ENCODE measurements at regions not wholly inside any gene's neighbourhood (a gene's known extent, or its start where the extent isn't known, plus 50 kb on each side); places are given as distances from the start of the nearest gene placed in this dataset.

- TF ChIP-seq POLR2AphosphoS5 (IDR thresholded peaks at IDR 0.05; ENCODE audit: insufficient read depth in 1 of 2, low read depth in 1 of 2) (no peak), CTCF (IDR thresholded peaks at IDR 0.05) (no peak), POLR2A (IDR thresholded peaks at IDR 0.05) (no peak)
- no peaks in the 10 kb centered on the region for H3K27me3 ChIP-seq
- no peak overlapping the region for H3K4me3 ChIP-seq
- no peaks in the 10 kb centered on the region for H3K4me1 ChIP-seq
- DNase-seq (ENCODE audit: extremely low spot score in 2 of 2), result no peak
- H3K27ac ChIP-seq, result no peak overlapping the region
- no peaks in the 10 kb centered on the region for H3K36me3 ChIP-seq
- no peaks in the 10 kb centered on the region for H3K9me3 ChIP-seq
- intact Hi-C loops (cut with DNase I), result no loop called here
These were observed 541.1 kb upstream of the CAMK1G start for GRCh38 chr1:209042413-209042812.

GRCh38 chr1:209045331-209046057 lies 538.0 kb upstream of the CAMK1G start:
- no peak for TF ChIP-seq POLR2A (IDR thresholded peaks at IDR 0.05)
- TF ChIP-seq POLR2AphosphoS5 (IDR thresholded peaks at IDR 0.05; ENCODE audit: insufficient read depth in 1 of 2, low read depth in 1 of 2), result no peak
- TF ChIP-seq CTCF (IDR thresholded peaks at IDR 0.05), result no peak
- no peak overlapping the region for H3K4me3 ChIP-seq
- no peaks in the 10 kb centered on the region for H3K27me3 ChIP-seq
- H3K27ac ChIP-seq, result no peak overlapping the region
- no peaks in the 10 kb centered on the region for H3K9me3 ChIP-seq
- no peak for DNase-seq (ENCODE audit: extremely low spot score in 2 of 2)
- H3K36me3 ChIP-seq, result no peaks in the 10 kb centered on the region
- intact Hi-C loops (cut with DNase I), result no loop called here
- H3K4me1 ChIP-seq, result no peaks in the 10 kb centered on the region

GRCh38 chr1:209046058-209046417 lies 537.5 kb upstream of the CAMK1G start:
- no peak for TF ChIP-seq POLR2A (IDR thresholded peaks at IDR 0.05)
- TF ChIP-seq CTCF (IDR thresholded peaks at IDR 0.05), result no peak
- no peak for TF ChIP-seq POLR2AphosphoS5 (IDR thresholded peaks at IDR 0.05; ENCODE audit: insufficient read depth in 1 of 2, low read depth in 1 of 2)
- H3K4me1 ChIP-seq, result no peaks in the 10 kb centered on the region
- intact Hi-C loops (cut with DNase I), result no loop called here
- H3K36me3 ChIP-seq, result no peaks in the 10 kb centered on the region
- H3K27ac ChIP-seq, result no peak overlapping the region
- no peak overlapping the region for H3K4me3 ChIP-seq
- H3K9me3 ChIP-seq, result no peaks in the 10 kb centered on the region
- no peaks in the 10 kb centered on the region for H3K27me3 ChIP-seq
- DNase-seq (ENCODE audit: extremely low spot score in 2 of 2), result no peak

GRCh38 chr1:209046935-209047334 lies 536.6 kb upstream of the CAMK1G start:
- DNase-seq (ENCODE audit: extremely low spot score in 2 of 2), result no peak

More at GRCh38 chr1:209046935-209047334, 536.6 kb upstream of the CAMK1G start:
- no peaks in the 10 kb centered on the region for H3K36me3 ChIP-seq
- no peak for TF ChIP-seq POLR2A (IDR thresholded peaks at IDR 0.05)
- TF ChIP-seq CTCF (IDR thresholded peaks at IDR 0.05), result no peak
- TF ChIP-seq POLR2AphosphoS5 (IDR thresholded peaks at IDR 0.05; ENCODE audit: insufficient read depth in 1 of 2, low read depth in 1 of 2), result no peak
- no peaks in the 10 kb centered on the region for H3K27me3 ChIP-seq
- no peak overlapping the region for H3K4me3 ChIP-seq
- H3K27ac ChIP-seq, result no peak overlapping the region
- intact Hi-C loops (cut with DNase I), result no loop called here
- no peaks in the 10 kb centered on the region for H3K9me3 ChIP-seq
- H3K4me1 ChIP-seq, result no peaks in the 10 kb centered on the region
